Gastrocnemius medialis (tissue), 4 donors: ENCODE measurements at regions not wholly inside any gene's neighbourhood (a gene's known extent, or its start where the extent isn't known, plus 50 kb on each side); places are given as distances from the start of the nearest gene placed in this dataset.
"Not testable (repeated sequence)": the region's sequence is repeated elsewhere in the genome, so short reads cannot be mapped to it uniquely, and the experiment has no call there.

Experiments
- CTCF ChIP-seq, 5 experiments: fragments of 450-650 bp in 3 of 5; fragments of 200-600 bp in 2 of 5; sonication (generic) in 2 of 5; IDR thresholded peaks in 4 of 5; conservative IDR thresholded peaks in 1 of 5; 1 replicate in 4 of 5; 2 replicates in 1 of 5; pipeline ENCODE4 v1.5.1; 2016 to 2019; ENCODE audit warnings: antibody characterized with exemption in 5 of 5, mild to moderate bottlenecking in 3 of 5, moderate library complexity in 3 of 5
- POLR2A ChIP-seq, 2 donors: fragments of 450-650 bp; IDR thresholded peaks; one replicate each; pipeline ENCODE4 v1.6.1; 2017; ENCODE audit warnings: antibody characterized with exemption in 2 of 2, mild to moderate bottlenecking in 2 of 2, moderate library complexity in 2 of 2

GRCh38 chr1:815147-815922 lies 108.4 kb upstream of the SAMD11 start:
- not testable (repeated sequence) for TF ChIP-seq CTCF (IDR thresholded peaks at IDR 0.05 in 4 of 5, conservative IDR thresholded peaks at IDR 0.05 in 1 of 5); POLR2A (IDR thresholded peaks at IDR 0.05)
